ENCODE measurements at regions not wholly inside any gene's neighbourhood (a gene's known extent, or its start where the extent isn't known, plus 50 kb on each side); places are given as distances from the start of the nearest gene placed in this dataset.
"Not testable (repeated sequence)": the region's sequence is repeated elsewhere in the genome, so short reads cannot be mapped to it uniquely, and the experiment has no call there.

DNA sequence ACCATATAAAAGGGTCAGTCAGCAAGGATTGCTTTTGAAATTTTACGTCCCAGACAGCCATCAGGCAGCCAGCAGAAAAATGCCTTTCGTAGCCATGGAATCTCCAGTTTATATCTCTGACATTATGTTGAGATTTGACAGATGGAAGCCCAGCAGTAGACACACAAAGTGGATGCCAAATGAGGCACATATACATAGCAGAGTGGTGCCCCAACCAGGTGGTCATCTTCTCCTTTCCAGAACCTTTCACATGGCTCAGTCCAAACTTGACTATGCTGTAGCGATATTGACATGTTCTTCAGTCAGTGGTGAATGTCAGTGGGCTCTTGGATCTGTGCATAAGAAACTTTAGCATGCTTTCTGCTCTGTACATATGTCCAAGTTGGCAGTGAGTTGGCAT, 123.3 kb upstream of the GBE1 start:
- no peak for DNase-seq

DNA sequence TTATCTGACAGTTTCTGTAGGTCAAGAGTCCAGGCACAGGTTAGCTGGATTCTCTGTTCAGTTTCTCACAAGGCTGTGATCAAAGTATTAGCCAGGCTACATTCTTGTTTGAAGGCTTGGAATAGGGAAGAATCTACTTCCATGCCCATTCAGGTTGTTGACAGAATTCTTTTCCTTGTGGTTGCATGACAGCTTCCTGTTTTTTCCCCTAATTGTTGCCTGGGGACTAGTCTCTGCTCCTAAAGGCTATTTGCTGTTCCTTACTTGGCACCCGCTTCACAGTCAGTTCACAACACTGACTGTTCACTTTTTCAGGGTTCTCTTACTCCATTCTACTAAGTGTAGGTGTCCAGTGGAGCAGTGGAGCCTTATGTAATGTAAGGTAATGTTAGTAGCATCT, 115.4 kb upstream of the GBE1 start:
- DNase-seq: no peak

DNA sequence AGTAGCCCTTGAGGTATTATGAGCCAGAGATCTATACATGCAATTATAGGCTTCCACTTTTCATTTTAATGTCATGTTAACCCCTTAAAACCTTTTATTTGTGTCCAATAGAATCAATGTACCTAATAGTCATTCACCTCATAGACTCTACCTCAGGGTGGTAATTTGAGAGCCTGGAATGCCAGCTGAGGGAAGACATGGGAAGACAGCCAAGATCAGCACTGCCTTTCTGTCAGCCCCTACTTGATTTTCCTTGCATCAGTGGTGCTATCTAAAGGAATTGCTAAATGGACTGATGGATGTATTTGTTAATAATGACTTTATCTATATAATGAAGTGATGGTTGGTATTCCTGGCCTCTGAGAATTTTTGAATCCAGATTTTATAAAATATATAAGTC, 113.3 kb upstream of the GBE1 start:
- peak in 1 of 3 experiments; percentile 25 for DNase-seq

DNA sequence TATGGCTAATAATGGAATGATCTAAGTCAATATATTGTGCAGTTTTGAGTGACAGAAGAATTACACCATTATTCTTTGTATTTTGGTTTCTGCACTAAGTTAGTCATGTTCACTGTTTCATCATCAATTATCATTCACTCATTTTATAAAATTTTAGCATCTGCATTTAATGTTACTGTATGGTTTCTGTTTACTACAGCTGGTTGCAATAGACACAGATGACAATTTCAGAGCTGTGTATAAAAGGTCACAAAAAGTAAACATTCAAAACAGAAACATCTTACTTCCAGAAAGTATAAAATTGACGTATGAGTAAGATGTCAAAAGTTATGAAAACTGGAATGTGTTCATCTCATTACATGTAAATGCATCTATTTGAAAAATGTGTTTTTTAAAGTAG, 111.1 kb upstream of the GBE1 start:
- DNase-seq: no peak

DNA sequence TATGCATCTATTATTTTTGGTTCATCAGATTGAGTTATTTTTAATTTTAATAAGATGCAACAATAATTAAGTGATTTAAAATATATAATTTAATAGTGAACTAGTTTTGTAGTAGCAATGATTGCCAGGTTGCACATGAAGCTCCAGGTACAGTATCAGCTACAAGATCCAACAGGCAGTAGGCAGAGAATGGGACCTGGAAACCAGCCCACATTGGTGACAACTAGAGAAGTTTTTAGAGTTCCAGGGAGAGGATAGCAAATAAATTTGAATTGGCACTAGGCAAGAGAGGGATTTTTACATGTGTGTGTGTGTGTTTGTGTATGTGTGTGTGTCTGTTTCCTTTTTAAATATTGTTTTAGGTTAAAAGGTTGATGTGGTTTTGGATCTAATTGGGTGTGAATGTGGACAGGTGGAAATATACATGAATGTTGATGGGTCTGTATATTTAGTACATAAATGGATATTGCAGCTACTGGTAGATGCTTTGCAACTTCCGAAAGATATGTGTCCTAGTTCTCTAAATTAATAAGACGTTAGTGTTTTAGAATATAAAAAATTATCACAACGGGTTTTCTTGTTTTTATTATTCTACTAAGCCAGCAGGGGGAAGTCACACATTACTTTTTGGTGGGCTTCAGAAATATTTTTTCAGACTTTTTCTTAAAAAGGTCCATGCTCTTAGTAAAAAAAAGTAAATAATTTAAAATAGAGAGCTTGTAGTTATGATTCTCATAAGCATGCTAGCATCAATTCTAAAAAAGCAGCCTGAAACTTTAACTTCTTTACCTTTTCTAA, 110.1 kb upstream of the GBE1 start:
- peak in 1 of 3 experiments; percentile 15 for DNase-seq

DNA sequence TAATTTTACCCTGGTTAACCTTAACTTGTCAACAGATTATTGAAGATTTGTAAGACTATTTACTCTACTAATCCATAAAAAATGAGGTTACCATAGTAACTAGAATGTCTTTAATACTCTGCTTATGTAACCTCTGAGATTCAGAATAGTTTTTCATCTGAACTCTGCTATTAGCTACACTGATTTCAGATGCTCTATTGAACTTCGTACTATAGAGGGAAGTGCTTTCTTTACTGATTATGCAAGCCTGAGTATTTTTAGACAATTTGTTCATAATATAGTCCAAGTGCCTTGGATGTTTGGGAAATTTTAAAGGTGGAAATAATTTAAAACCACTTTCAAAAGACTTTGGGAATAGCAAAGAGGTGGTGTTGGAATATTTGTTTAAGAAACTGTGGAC, 107.9 kb upstream of the GBE1 start:
- DNase-seq: no peak

DNA sequence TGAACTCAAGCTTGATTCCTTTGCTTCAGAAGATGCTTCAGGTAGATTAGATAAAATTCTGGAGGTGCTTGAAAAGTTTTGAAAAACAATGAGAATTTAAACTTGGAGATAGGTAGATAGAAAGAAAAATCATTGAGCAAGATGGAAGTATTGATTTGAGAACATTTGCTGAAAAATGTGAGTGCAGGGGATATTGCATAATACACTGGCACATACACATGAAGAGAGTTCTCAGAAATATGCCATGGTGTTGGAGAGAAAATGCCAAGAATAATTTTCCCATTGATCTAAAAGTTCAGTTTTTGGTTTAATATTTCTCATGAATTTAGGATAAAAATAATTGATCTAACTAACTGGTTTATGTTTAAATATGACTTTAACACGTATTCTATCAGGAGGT, 107.2 kb upstream of the GBE1 start:
- no peak for DNase-seq

DNA sequence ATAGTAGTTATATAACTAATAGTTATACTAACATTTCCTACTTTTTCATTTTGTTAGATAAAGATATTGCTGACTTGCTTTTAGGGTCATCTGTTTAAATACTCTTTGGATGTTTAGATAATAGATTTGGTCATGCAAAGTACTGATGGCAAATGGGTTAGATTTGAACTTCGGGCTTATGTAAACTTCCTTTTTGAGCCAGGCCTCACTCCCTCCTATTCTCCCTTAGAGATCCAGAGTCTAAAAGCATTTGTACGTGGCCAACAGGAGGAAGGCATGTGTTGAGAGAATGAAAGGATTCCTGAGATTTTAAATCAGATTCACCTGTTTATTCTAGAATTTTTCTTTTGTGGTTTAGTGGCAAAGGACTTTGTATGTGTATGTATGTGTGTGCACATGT, 106.4 kb upstream of the GBE1 start:
- DNase-seq: no peak

DNA sequence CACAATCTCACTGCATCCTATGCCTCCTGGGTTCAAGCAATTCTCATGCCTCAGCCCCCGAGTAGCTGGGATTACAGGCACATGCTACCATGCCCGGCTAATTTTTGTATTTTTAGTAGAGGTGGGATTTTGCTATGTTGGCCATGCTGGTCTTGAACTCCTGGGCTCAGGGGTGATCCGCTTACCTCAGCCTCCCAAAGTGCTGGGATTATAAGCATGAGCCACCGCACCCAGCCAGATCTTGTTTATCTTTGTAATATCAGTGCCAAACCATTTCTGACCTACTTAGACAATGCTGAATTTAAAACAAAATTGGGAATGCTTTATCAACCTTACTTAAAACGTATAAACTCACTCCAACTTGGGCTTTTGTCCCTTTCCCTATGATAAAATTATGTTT, 103.7 kb upstream of the GBE1 start:
- DNase-seq: not testable (repeated sequence)

DNA sequence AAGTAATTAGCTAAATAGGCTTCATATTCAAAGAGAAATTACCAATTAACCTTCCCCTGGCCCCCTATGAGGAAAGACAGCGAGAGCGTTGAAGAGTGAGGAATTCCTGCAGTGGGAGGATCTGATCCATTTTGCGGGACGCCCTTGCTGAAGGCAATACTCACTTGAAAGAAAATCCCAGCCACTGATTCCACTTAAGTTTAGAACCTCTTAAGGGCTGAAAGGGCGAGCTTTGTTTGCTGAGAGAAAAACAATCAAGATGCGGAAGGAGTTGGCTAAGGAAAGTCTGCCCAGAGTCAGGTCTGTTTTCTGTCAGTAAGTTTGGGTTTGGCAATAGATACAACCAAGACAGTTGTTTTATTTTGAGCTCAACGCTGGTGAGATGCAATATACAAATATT, 102.8 kb upstream of the GBE1 start:
- DNase-seq: no peak

DNA sequence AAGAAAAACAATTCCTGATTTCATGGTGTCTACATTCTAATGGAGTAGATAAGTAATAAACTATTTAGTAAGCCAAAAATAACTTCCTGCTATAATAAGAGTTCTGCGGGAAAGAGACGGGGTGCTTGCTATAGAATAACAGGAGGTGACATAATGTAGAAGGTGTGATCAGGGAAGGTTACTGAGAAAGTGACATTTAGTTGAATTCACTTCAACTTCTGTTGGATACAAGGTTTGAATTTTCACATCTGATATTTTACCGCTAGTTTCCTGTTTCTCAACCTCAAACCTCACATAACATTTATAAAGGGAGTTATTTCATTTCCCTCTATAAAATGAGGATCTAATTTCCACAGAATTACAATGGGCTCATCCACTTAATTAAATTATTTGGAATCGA, 102.3 kb upstream of the GBE1 start:
- DNase-seq: no peak

DNA sequence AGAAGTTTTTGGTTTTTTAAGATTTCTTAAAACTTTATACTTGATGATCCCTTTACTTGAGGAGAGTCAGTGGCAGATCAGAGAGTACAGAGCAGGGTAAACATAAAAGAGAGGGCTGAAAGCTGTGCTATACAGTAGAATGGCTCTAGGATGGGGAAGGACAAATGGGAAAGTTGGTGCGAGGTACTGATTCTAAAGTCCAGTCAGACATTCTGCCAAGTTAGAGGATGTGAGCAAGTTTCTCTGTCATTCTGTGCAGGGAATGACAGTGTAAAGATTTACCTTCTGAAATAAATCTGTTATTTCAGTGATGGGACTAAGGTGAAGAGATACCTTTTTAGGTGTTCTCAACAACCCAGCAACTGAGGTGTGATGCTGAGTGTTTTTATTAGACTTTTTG, 100.1 kb upstream of the GBE1 start:
- no peak for DNase-seq

DNA sequence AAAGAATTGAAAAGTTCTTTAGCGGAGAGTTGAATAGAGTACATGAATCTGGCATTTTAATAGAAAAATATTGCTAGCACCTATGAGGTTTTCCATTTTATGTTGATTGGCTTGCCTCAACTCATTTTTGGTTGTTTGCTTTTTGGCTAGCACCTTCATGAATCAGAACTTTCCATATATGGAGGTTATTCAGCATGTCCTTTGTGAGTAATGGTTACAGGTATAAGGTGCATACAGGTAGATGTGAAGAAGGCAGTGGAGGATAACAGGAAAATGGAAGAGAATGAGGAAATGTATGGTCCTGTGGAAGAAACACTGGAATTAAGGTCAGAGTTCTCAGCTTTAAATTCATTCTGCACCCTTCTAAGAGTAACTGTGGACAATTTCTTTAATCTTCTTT, 98.1 kb upstream of the GBE1 start:
- DNase-seq: no peak

DNA sequence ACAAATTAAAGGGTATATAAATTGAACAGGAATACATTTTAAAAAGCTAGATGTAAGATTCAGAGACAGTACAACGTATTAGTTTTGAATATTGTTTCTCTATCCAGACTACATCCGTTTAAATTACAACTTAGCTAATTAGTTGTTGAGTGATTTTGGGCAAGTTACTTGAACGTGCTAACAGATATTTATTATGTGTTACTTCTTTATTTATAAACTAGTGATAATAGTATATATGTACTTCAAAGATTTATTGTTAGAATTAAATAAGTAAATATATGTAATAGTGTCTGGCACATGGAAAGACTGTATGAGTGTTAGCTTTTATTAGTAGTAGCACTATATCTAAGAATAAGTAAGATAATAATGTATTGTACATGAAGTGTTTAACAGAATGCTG, 92.0 kb upstream of the GBE1 start:
- DNase-seq: no peak

DNA sequence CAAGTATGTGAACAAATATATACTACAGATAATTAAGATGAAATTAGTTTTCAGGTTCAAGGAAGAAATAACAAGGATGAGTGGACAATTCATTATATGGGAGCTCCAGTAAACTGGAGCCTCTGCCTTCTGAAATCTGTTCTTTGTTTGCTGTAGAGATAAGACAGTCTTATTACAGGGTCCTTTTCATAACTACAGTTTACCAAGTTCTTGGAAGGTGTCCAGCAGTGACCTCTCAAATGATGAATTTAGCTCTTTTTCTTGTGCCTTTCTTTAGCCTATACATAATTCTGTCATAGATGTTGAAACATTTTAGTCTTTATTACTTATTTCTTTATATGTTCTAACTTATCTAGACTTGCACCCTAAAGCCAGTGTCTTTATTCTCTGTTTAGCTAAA, 89.7 kb upstream of the GBE1 start:
- no peak for DNase-seq

DNA sequence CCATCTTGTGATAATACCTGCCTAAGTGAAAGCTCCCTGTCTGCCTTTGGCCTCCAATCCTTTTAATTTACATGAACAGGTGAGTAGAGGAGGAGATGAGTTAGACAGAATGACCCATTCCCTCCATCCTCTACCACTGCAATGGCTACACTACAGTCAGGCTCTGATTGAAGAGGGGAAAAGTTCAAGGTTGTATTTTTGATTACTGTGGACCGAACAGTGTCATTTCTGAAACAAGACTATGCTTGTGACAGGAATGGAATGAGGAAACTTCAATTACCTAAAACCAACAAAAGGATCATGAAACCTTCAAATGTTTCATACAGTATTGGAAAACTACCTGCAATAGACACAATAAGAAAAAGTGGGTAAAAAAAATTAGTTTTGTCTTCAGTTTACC, 85.5 kb upstream of the GBE1 start:
- no peak for DNase-seq

DNA sequence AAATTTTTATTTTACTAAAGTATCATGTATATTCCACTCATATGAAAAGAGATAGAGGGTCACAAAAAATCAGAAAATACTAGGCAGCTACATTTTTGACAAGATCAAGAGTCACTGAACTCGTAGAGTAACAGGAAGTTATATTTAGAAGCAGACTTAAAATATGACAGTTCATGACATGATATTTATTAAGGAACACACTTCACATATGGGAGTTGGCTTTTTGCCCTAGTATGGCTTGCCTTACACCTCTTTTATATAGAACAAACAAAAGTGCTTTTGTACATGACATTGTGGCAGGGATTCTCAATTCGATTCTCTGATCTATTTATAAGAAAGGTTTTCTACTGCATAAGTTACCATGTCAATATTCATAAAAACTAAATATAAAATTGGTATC, 80.1 kb upstream of the GBE1 start:
- peak in 1 of 3 experiments; percentile 0 for DNase-seq

DNA sequence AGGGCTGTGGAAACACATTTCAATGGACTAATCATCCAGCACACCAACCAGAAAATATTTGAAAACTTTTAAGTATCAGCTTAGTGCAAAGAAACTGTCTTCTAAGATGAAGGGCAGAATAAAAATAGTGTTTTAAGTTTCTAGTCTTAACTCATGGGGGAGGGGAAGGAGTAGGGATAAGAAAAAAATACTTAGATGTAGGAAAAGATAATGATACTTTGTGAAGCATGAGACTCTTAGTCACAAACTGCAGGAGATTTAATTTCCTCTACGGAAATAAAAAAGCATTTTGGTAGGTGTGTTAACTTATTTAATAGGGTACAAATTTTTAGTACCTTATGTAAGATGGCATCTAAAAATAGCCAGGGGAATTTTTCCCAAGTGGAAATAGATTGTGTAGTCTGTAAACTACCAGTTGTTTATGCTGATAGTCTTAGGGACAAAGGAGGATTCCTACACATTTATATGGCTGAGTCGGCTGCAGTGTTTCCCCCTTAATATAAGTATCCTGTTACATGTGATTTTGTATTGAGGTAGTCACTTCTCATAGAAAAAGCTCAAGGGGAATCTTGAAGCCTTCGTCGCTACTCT, 78.2 kb upstream of the GBE1 start:
- no peak for DNase-seq

DNA sequence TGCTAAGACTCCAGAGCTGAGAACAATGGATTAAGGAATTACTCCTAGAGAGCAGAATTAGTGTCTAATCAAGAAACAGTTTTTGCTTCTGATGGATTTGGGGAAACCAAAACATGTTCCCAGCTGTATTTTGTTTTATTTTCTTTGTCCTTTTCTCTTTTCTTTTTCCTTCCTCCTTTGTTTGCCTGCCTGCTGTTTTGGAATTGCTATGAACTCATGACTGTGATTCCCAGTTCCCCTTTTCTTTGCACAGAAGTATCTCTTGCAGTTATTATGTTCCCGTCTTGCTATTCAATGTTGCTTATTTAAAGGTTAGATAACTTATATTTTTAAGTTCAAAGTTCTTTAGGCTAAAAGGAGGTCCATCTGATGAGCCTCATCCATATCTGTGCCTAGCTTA, 77.0 kb upstream of the GBE1 start:
- no peak for DNase-seq

DNA sequence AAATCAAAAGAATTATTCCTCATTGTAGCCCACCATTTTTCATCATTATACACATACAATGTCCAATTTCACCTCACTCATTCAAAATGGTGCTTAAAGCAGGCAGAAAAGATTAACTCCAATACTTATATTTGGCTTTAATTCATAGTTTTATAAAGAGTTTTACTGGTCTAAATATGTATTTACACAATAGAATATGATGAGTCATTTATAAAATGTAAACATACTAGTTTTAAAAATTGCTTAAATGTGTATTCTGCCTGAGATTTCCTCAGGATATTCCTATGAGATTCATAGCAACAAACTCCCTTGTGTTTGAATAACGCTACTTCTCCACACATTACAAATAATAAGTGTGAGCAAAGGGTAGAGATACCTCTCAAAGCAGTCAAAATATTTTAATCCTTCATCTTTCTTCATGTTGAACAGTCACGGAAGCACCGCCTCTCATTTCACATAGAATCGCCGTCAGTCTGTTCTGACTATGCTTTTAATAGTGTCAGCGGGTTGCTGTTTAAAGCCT, 75.7 kb upstream of the GBE1 start:
- DNase-seq: peak in 1 of 3 experiments; percentile 37

DNA sequence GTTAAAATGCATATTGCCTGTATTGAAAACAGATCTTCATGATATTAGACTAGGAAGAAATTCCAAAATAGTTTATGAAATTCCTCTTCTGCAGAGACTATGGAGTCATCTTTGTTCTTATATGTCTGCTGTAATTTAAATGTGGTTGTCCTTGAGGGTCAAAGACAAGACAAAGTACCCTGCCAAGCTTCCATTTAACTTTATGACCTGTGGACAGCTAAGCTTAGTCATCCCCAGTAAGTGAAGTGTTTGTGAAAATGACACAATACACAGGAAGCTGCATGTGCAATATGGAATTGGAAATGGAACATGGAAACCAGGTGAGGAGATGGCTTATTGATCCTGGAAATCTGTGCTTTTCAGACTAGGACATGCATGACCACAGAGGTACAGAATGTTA, 68.5 kb upstream of the GBE1 start:
- DNase-seq: no peak

DNA sequence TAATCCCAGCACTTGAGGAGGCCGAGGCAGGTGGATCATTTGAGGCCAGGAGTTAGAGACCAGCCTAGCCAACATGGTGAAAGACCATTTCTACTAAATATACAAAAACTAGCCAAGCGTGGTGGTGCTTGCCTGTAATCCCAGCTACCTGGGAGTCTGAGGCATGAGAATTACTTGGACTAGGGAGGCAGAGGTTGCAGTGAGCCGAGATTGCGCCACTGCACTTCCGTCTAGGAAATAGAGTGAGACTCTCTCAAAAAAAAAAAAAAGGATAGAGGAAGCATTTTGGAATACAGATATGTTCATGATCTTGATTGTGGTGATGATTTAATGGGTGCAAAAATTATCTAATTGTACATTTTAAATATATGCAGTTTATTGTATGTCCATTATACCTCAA, 67.8 kb upstream of the GBE1 start:
- not testable (repeated sequence) for DNase-seq

DNA sequence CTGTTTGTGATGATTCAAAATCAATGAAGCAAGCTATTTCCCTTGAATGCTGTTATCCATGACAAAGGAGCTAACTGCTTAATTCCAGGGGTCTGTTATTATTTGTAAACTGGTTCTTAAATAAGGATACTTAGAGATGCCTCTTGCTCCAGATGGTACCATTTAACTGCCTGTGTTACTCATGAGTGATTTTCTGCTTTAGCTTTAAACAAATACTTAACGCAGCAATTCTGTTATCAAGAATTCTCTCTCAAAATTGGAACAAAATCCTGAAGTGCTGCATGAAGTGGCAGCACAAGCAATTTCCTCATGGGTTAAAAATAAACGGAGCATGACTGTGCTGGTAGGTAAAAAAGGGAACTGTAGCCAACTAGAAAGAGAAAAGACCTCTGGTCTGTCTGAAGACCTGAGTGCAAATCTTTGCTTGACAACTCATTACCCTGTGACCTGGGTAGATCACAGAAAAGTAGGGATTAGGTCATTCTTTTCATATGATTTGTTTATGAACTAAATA, 62.5 kb upstream of the GBE1 start:
- peak; percentile 9 to 74 (median 66) for DNase-seq

DNA sequence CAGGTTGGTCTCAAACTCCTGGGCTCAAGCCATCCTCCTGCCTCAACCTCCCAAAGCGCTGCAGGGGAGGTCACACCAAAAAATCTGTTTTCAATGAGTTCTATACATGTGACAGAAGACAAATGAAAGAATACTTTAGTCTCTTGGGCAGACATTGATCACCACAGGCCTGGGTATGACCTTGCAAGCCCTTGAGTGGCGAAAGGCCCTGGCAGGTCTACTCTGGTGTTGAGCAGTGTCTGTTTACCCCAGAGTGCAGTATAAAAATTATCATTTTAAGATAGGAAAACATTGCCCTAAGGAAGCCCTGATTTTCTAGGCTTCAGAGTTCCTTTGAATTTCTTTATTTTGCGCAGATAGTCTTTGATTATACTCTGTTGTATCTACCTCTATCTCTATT, 61.6 kb upstream of the GBE1 start:
- DNase-seq: no peak
